NAMALWA (cell line): ENCODE measurements at regions not wholly inside any gene's neighbourhood (a gene's known extent, or its start where the extent isn't known, plus 50 kb on each side); places are given as distances from the start of the nearest gene placed in this dataset.

Experiments used
- DNase-seq: peaks from one replicate; pipeline ENCODE4 v3.0.0-alpha.2; 2015; ENCODE audit warnings: low spot score

GRCh38 chr6:145329257-145329656, 406.1 kb downstream of the EPM2A start:
- no peak for DNase-seq

DNA sequence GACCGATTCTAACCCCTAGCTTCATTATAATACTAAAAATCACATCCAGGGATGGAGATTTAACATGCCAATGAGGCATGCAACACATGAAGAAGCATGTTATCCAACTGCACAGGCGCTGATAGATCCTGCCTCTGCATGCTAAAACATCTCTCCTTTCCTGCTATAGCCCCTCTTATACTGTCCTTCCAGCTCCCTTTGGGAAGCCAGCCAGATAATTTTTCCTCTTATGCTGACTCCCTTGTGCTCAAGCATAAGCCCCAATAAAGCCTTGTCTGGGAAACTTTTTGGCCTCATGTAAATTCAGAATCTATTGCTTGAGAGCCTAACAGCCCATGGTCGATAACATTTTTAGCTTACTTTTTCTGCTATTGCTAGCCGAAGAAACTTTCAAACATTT, 404.3 kb downstream of the EPM2A start:
- no peak for DNase-seq

- no peak for DNase-seq
These were observed 403.3 kb downstream of the EPM2A start for GRCh38 chr6:145332011-145332410.

DNA sequence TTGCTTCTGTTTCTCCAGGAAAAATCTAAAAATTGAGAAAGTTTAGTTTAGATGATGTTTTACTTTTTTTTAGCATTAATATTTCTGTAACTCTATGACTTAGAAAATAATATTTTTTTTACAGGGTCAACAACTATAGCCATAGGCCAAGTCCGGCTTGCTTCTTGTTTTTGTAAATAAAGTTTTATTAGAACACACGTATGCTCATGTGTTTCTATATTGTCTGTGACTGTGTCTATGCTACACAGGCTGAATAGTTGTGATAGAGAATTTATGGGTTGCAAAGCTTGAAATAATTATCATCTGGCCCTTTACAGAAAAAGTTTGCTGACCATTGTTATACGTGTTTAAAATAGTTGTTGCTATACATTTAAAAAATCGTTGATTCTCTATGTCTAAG, 399.2 kb downstream of the EPM2A start:
- DNase-seq: no peak

- no peak for DNase-seq
These were observed 396.2 kb downstream of the EPM2A start for GRCh38 chr6:145339089-145339488.

- no peak for DNase-seq
These were observed 395.1 kb downstream of the EPM2A start for GRCh38 chr6:145340256-145340655.

DNA sequence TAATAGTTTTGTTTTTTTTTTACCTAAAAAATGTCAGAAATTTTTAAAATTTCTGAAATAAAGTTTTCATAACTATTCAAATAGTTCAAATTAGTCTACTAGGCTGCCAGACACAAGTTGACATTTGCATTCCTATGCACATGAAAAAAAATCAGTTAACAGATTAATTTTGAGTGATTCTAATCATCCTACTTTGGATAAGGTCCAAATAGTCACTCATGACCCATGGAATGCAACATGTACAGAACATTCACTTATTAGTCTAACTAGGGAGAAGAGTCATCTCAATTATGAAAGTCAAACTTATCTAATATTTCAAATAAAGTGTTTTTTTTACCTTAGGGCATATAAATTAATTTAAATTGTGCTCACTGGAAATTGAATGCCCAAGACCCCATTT, 390.2 kb downstream of the EPM2A start:
- no peak for DNase-seq

DNA sequence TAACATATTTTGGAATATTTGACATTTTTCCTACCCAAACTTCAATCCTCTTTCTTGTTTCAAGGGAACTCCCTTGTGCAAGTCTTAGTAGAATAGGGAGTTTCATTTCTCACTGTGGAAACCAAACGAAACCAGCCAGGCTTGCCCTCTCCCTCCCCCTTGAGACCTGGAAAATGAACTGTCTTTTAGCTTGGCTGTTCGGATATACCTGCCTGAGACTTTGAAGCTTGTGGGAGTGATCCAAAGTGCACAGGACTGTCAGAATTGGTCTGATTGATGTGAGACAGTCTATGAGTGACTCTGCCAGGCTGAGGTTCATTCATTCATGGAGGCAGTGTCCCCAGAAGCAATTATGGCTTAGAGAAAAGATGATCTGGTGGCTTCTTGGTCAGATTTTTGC, 388.1 kb downstream of the EPM2A start:
- no peak for DNase-seq

- DNase-seq: peak; percentile 14
These were observed 385.3 kb downstream of the EPM2A start for GRCh38 chr6:145349950-145350510.

- DNase-seq: no peak
These were observed 384.4 kb downstream of the EPM2A start for GRCh38 chr6:145350928-145351327.

DNA sequence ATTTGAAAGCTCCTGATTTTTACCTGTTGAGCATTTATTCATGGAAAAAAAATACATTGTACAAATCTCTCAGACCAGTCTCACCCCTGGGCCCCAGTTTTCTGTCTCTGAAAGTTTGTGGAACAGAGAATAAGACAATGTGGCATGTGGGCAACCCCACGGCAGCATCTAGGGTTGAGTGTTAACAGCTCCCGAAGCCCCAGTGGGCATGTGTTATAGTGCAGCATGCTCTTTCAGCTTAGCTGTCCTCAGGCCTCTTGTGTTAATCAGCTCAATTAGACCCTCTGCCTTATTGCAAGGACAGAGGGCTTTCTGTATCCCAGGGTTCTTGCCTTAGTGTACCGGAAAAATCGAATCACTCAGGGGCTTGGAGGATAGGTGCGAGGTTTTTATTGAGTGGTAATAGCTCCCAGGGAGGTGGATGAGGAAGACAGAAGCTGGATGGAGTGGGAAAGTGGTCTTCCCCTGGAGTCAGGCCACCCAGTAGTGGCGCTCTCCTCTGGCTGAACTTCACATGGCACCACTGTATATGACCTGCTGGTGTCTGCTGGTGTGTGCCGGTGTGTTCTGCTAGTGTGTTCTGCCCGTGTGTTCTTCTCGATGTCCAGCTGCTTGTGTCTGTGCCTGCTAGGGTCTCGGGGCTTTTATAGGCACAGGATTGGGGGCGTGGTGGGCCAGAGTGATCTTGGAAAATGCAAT, 382.8 kb downstream of the EPM2A start:
- DNase-seq: no peak

DNA sequence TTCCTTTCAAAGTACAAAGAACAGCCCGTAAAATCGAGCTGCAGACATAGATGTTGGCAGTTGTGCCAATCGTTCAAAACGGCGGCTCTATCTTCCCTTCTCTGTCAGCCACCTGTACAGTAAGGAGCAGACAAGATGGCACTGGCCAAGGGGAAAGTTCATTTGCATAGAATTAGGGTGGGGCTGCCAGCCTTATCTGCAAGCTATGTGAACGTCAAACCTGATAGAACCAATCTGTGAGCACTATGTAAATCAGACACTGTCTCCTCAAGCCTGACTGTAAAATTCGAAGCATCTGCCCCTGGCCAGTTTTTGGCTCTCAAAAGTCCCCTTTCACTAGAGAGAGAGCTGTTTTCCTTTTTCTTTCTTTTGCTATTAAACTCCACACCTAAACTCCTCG, 374.5 kb downstream of the EPM2A start:
- DNase-seq: no peak

DNA sequence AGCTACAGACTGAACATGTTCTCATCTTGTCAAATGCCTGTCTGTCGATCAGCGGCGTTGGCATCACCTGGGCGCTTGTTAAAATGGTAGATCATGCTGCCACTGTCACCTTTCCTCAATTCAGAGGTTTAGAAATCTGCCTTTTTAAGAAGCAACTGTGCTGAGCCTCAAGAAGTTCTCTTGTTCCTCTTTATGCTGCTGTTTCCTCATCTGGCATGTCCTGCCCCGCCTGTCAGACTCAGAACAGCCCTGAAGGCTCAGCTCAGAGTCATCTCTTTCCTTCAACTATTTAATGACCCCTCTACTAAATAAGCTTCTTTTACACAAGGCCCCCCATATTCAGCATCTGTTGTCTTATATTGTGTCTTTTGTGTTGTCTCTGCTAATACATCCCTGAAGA, 368.2 kb downstream of the EPM2A start:
- no peak for DNase-seq

DNA sequence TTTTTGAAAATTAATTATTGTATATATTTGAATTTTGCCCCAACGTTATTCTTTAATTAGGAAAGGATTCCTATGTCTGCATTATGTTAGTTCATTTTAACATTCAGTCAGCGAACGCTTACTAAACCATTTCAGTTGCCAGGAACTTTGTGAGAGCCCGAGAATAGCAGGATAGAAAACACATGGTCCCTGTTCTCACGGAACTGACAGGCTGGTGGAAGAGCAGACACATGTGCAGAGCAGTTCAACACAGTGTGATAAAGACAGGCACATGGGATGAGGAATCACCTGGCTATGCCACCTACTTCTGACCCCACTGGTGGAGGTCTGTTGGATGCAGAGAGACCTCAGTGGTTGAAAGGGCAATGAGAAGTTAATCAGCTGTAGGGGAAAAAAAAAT, 367.2 kb downstream of the EPM2A start:
- DNase-seq: no peak

- no peak for DNase-seq
These were observed 364.8 kb downstream of the EPM2A start for GRCh38 chr6:145370559-145370958.

GRCh38 chr6:145372671-145373151, 362.6 kb downstream of the EPM2A start:
- peak; percentile 47 for DNase-seq

GRCh38 chr6:145373826-145374225, 361.5 kb downstream of the EPM2A start:
- no peak for DNase-seq

- no peak for DNase-seq
These were observed 360.8 kb downstream of the EPM2A start for GRCh38 chr6:145374570-145374969.

DNA sequence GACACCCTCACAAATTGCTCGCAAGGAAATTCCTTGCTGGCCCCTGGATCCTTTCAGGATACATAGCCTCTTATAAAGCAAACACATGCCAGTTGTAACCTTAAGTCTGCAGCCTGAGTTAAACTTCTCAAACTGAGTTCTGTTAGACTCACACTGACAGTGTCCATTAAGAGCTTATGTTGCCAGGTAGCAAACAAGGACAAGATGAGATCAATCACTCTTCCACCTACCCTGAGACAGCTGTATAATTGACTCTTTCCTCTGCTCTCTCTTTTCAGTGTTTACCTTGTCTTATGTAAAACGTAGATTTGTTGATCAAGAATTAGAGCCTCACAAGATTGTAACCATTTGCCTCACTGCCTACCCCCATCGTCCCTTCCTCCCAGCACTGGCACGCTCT, 359.8 kb downstream of the EPM2A start:
- DNase-seq: no peak

GRCh38 chr6:145380186-145380585, 355.1 kb downstream of the EPM2A start:
- no peak for DNase-seq

DNA sequence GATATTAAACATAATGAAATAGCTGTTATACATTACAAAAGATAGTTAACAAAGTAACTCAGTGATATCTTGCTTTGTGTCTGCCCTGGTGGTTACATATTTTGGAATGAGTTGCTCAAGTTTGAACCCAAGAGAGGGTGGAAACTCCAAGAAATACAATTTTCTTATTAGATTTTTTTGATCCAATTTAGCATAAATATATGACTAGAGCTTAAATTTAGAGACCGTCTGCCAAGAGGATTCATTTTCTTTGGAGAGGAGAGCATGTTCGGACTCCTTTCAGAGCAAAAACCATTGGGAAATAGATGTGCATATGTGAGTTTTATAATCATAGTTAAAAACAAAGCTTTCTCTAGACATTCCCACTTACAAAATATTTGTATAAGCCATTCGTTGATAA, 353.4 kb downstream of the EPM2A start:
- DNase-seq: no peak

DNA sequence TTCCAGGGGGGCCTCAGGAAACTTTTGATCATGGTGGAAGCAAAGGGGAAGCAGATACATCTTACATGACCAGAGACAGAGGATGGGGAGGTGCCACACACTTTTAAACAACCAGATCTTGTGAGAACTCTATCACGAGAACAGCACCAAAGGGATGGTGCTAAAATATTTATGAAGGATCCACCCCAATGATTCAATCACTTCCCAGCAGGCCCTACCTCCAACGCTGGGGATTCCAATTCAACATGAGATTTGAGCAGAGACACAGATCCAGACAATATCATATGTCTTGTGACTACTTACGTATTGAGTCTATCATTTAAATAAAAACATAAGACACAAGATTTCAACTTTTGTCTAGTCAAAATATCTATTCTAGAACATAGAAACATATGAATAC, 351.9 kb downstream of the EPM2A start:
- DNase-seq: no peak

DNA sequence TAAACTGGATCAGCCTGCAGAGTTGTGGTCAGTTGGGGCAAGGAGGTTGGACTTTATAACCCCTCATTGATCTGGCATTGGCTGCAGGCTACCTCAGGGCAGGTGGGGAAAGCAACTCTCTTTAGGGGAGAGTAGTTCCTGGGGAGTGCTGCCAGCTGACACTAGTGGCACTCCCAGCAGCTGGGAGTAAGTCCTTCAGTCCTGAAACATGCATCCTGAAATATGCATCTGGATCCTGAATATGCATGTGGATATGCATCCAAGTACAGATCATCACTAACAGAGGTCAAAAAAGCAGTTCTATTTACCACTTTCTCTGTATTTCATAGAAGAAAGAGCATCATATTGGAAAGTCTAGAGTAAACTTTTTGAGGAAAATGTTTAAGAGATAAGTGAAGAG, 350.8 kb downstream of the EPM2A start:
- no peak for DNase-seq

GRCh38 chr6:145396499-145396898, 338.8 kb downstream of the EPM2A start:
- no peak for DNase-seq
